Skeletal muscle tissue (tissue), 3 donors: ENCODE measurements at regions not wholly inside any gene's neighbourhood (a gene's known extent, or its start where the extent isn't known, plus 50 kb on each side); places are given as distances from the start of the nearest gene placed in this dataset.
"Not testable (repeated sequence)": the region's sequence is repeated elsewhere in the genome, so short reads cannot be mapped to it uniquely, and the experiment has no call there.

Experiments
- H3K27ac ChIP-seq: one replicate; pipeline ENCODE4 v1.7.0; 2013; ENCODE audit warnings: mild to moderate bottlenecking, low read depth, low read length, inconsistent platforms
- H3K27me3 ChIP-seq, 3 donors: one replicate each; pipeline ENCODE4 v1.7.0; 2013; ENCODE audit warnings: low read length in 3 of 3; ENCODE audit not compliant: control insufficient read depth in 3 of 3, insufficient read depth in 3 of 3
- H3K36me3 ChIP-seq, 3 donors: one replicate each; pipeline ENCODE4 v1.7.0; 2013; ENCODE audit warnings: low read length in 3 of 3; ENCODE audit not compliant: control insufficient read depth in 3 of 3, insufficient read depth in 3 of 3
- H3K4me1 ChIP-seq, 3 donors: one replicate each; pipeline ENCODE4 v1.7.0; 2013; ENCODE audit warnings: low read length in 3 of 3, mild to moderate bottlenecking in 3 of 3; ENCODE audit not compliant: control insufficient read depth in 3 of 3, insufficient read depth in 3 of 3
- H3K4me3 ChIP-seq, 3 donors: one replicate each; pipeline ENCODE4 v1.7.0; 2013; ENCODE audit warnings: low read length in 3 of 3
- H3K9ac ChIP-seq, 3 donors: one replicate each; pipeline ENCODE4 v1.7.0; 2013; ENCODE audit warnings: low read length in 3 of 3, mild to moderate bottlenecking in 3 of 3, moderate library complexity in 2 of 3, low read depth in 1 of 3
- H3K9me3 ChIP-seq, 3 donors: one replicate each; pipeline ENCODE4 v1.7.0; 2013; ENCODE audit warnings: low read length in 3 of 3; ENCODE audit not compliant: control insufficient read depth in 3 of 3
- donor health status: Osteomylitis.

DNA sequence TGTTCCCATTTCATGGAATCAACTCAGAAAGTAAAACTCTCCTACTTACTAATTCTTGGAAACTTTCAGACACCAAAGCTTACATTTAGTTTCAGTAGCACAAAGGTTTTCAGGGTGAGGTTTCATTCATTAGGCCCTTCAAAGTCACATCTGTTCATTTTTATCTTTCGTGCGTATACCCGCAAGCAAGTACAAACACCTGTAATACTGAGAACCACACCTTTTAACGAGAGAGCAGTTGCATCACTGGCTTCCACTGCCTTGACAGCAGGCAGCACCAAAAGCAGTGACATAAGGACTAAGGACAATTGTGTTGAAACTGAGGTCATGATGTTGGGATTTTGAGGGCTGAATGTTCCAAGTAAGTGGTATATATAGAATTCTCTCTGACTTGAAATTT is 60.5 kb downstream of the GOLGA6L22 start:
- H3K4me1 ChIP-seq, H3K4me3 ChIP-seq, H3K27ac ChIP-seq: not testable (repeated sequence)

DNA sequence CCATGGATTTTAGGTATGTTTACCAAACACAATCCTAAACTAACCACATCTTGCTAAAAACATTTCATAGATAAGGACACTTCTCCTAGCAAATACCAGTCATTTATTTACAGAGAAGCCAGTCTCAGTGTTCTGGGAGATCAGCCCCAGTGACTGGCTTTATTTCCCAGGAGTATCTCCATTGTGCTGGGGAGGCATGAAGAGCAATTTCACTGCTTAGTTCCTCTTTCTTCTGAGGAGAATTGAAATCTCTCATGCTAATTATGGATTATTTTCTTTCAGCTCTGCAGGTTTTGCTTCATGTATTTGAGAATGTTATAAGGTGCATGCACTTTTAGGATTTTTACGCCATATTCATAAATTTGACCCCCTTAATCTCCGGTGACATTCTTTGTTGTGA is 67.8 kb downstream of the GOLGA6L22 start:
- H3K9ac ChIP-seq, H3K27ac ChIP-seq, H3K9me3 ChIP-seq, H3K27me3 ChIP-seq, H3K4me3 ChIP-seq, H3K4me1 ChIP-seq, H3K36me3 ChIP-seq: not testable (repeated sequence)

More for the DNA sequence above, 60.5 kb downstream of the GOLGA6L22 start:
- H3K27me3 ChIP-seq, H3K9ac ChIP-seq, H3K36me3 ChIP-seq, H3K9me3 ChIP-seq: not testable (repeated sequence)

DNA sequence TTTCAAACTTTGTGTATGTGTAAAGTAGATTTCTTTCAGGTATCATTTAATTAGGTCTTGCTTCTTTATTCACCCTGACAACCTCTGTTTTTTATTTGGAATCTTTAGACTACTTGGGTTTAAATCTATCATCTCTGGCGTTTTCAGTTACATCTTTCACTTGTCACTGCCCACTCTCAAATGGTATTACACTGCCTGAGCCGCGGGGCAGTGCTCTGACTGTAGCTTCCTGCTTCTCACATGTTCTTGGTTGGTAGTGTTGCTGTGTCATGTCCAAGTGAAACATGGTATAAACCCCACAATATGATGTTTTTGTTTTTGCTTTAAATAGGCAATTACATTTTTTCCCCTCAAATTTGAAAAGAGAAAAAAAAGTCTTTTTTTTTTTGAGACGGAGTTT is 68.3 kb downstream of the GOLGA6L22 start:
- not testable (repeated sequence) for H3K36me3 ChIP-seq, H3K9me3 ChIP-seq, H3K9ac ChIP-seq, H3K27ac ChIP-seq, H3K4me1 ChIP-seq, H3K4me3 ChIP-seq, H3K27me3 ChIP-seq

DNA sequence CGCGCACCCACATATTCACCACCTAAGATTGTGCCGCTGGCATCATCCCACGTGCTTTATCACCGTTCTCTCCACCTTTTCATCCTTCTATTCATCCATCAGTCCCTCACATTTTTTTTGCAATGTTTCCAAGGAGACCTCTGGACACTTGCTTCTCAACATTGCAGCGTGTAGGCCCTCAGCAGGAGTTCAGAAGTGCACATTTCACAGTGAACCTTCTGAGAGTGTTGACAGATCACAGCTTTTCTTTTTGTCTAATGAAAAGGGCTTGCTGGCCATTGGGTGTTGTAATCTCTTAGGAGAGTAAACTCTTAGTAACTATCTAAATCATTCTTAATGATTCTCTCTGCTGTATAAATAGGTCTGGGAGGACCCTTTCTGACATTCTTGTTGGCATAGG is 70.5 kb downstream of the GOLGA6L22 start:
- not testable (repeated sequence) for H3K4me1 ChIP-seq, H3K9me3 ChIP-seq, H3K36me3 ChIP-seq, H3K27me3 ChIP-seq, H3K27ac ChIP-seq, H3K4me3 ChIP-seq, H3K9ac ChIP-seq

DNA sequence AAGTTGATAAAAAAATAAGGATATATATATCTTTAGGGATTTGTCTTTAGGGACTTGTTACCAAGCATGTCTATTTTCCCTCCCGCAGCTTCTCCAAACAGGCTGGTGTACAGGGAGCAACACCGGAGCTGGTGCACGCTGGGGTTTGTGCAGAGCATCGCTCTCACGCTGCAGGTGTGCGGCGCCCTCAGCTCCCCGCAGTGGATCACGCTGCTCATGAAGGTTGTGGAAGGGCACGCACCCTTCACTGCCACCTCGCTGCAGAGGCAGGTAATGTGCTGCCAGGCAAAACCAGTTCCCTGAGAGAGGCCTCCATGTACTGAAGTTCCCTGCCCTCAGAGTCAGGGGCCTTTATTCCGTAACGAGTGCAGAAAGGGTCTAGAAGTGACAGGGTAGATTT is 101.0 kb downstream of the GOLGA6L22 start:
- not testable (repeated sequence) for H3K36me3 ChIP-seq, H3K4me1 ChIP-seq

DNA sequence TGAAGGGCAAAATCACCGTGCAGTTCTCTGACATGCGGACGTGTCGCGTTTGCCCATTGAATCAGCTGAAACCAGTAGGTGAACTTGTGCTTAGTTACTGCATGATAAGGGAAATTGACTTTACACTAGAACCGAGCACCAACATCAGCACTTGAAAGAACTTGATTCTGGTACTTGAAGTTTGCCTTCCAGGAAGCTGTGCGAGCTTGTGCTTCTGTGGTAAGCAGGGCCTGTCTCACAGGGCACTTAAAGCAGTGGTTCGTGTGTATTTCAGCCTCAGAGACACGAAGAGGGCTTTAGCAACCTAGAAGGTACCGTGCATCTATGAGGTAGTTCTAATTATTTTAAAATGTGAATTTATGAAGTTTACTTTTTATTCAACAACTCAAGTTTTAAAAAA is 103.0 kb downstream of the GOLGA6L22 start:
- H3K4me3 ChIP-seq, H3K36me3 ChIP-seq, H3K9ac ChIP-seq, H3K27me3 ChIP-seq, H3K27ac ChIP-seq, H3K4me1 ChIP-seq, H3K9me3 ChIP-seq: not testable (repeated sequence)

More for the DNA sequence above, 101.0 kb downstream of the GOLGA6L22 start:
- H3K27me3 ChIP-seq, H3K4me3 ChIP-seq, H3K9me3 ChIP-seq, H3K9ac ChIP-seq, H3K27ac ChIP-seq: not testable (repeated sequence)

DNA sequence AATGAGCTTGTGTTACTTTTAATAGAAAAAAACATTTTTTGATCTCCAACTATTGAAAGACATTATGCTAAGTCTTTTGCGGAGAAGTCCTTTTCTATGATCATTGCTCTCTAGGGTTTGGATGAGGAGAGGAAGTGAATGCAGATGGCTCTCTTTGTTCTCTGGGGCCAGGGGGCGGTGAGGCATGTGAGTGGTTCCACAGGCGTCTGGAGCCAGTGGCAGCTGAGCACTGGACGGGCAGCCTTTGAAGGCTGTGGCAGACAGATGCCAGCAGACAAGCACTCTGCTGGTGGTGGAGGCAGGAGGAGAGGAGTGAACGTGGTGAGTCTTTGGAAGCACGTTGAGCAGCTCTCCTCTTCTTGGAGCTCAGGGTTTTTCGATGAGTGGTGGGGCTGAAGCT is 107.8 kb downstream of the GOLGA6L22 start:
- H3K4me3 ChIP-seq, H3K36me3 ChIP-seq, H3K9me3 ChIP-seq, H3K4me1 ChIP-seq, H3K9ac ChIP-seq, H3K27me3 ChIP-seq, H3K27ac ChIP-seq: not testable (repeated sequence)

DNA sequence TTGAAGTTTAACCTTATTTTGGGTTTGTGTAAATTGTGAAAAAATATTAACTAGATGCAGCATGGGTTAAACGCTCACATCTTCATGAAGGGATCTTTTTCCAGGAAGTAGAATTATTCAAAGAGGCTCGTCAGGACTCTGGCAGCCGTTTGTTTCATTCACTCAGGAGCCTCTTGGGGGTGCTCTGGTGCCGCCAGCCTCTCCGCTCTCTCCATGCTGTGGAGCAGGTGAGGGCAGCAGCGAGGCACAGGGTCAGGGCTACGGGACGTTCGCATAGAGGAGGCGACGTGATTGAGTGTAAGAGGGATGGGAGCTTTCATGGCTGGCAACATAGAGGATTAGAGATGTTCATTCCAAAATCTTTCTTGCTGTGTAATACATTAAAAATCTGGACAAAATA is 110.8 kb downstream of the GOLGA6L22 start:
- not testable (repeated sequence) for H3K4me1 ChIP-seq, H3K36me3 ChIP-seq, H3K9me3 ChIP-seq, H3K27me3 ChIP-seq, H3K27ac ChIP-seq, H3K9ac ChIP-seq, H3K4me3 ChIP-seq

DNA sequence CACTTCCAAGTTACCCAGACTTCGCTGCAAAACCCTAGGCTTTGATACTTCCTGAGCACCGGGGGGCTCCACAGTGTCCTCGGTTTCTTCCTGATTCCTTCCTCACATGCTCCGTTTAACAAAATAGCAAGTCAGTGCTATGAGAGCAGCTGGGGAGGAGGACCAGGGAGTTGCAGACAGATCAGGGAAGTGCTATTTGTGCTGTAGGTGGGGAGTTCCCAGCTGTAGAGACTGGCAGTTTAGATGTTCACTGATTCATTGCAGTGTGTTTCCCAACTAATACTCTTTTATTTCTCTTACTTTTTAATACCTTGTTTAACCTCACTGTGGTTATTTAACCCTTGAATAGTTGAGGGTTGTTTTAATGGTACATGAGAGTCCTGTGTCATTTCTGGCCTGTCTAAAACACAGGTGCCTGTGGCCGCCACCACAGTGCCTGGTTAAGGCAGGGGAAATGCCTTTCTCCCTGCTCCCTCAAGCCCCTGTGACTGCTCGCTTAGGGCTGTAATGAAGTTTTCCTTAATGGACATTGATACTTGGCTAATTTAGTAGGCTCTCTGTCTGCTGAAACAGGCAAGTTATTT is 113.5 kb downstream of the GOLGA6L22 start:
- not testable (repeated sequence) for H3K27ac ChIP-seq, H3K36me3 ChIP-seq, H3K9ac ChIP-seq, H3K27me3 ChIP-seq, H3K4me1 ChIP-seq, H3K9me3 ChIP-seq, H3K4me3 ChIP-seq

DNA sequence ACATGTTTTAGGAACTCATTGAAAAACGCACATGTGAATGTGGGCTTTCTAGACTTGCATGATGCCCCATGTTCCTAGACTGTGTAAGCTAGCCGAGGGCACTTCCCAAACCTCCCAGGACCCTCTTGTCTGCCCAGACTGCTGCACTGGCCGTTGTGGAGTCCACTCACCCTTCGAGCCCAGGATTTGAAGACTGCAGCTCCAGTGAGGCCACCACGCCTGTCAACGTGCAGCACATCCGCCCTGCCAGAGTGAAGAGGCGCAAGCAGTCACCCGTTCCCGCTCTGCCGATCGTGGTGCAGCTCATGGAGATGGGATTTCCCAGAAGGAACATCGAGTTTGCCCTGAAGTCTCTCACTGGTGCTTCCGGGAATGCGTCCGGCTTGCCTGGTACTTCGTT is 114.1 kb downstream of the GOLGA6L22 start:
- H3K27ac ChIP-seq, H3K9ac ChIP-seq, H3K27me3 ChIP-seq, H3K4me3 ChIP-seq, H3K36me3 ChIP-seq, H3K9me3 ChIP-seq, H3K4me1 ChIP-seq: not testable (repeated sequence)

DNA sequence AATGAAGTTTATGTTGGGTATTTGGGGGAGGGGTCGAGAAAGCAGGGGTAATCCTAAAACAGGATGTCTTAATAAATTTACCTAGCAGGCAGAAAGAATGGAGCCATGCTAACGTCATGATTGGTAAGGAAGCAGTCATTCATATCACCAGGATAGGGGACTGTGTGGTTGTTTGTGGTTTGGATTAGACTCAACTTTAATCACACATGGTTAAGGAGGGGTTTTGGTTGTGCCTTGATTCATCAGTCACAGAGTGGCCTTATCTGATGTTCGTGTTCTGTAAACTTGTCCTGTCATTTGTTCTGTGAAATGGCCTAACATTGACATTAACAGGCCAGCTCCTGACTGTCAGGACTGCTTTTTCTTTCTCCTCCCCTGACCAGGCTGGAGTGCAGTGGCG is 119.1 kb downstream of the GOLGA6L22 start:
- H3K9me3 ChIP-seq, H3K27me3 ChIP-seq, H3K4me1 ChIP-seq, H3K36me3 ChIP-seq, H3K27ac ChIP-seq, H3K4me3 ChIP-seq, H3K9ac ChIP-seq: not testable (repeated sequence)
